ENCODE measurements at regions not wholly inside any gene's neighbourhood (a gene's known extent, or its start where the extent isn't known, plus 50 kb on each side); places are given as distances from the start of the nearest gene placed in this dataset.

DNA sequence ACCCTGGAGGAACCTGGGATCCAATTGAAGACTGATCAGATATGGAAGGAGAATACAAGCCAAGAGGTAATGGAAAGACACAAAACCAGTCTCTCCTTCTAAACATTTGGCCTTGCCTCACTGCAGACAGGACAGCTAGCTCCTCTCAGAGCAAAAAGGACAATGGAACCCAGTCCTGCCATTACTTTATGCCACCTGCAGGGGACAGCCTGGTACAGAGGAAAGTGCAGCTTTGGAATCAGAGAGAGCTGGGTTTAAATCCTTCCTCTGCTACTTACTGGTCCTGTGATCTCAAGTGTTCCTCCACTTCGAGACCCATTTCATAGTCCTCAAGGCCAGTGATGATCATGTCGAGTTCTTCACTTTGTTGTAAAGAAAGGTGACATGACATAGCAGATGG, 159.4 kb upstream of the SMAD3 start:
- Histone ChIP-seq H3K79me2 (ENCODE audit: insufficient read depth, low read length) (no peaks in the 10 kb centered on the region), H2AFZ (ENCODE audit: low read depth, low read length, poor library complexity, severe bottlenecking) (no peak overlapping the region), H3K4me1 (ENCODE audit: control insufficient read depth in 1 of 2, insufficient read depth in 2 of 2, low read length in 2 of 2) (no peaks in the 10 kb centered on the region; a peak in 1 of 4 replicates), H3K27me3 (ENCODE audit: insufficient read depth, low read length) (no peaks in the 10 kb centered on the region), H3K9me3 (ENCODE audit: control insufficient read depth in 1 of 2, insufficient read depth in 1 of 2, low read depth in 1 of 2, low read length in 2 of 2) (no peaks in the 10 kb centered on the region), H3K4me3 (replicated peaks in 1 of 2; ENCODE audit: low read depth in 1 of 2, low read length in 2 of 2) (no peak overlapping the region), H3K27ac (ENCODE audit: low read depth, low read length) (no peak overlapping the region), H4K20me1 (ENCODE audit: insufficient read depth) (no peaks in the 10 kb centered on the region), H3K36me3 (ENCODE audit: control insufficient read depth in 1 of 2, insufficient read depth in 2 of 2, low read length in 2 of 2) (no peaks in the 10 kb centered on the region), H3K9me2 (ENCODE audit: insufficient read depth) (no peaks in the 10 kb centered on the region), H3K4me2 (ENCODE audit: low read length) (no peak overlapping the region), H3K9ac (ENCODE audit: low read length) (no peak overlapping the region)
- RAD21 ChIA-PET (ENCODE audit: low non-redundant PET in 1 of 2, low total read pairs in 2 of 2, uncharacterized antibody in 2 of 2, unreplicated experiment in 2 of 2) = no interaction called here
- CTCF ChIA-PET = no interaction called here
- peak; percentile 19; the same call in 1 of the 2 replicates for TF ChIP-seq RAD21 (IDR thresholded peaks at IDR 0.05; ENCODE audit: low read depth)
- no peak for TF ChIP-seq POLR2AphosphoS5 (IDR thresholded peaks at IDR 0.05; ENCODE audit: low read depth, low read length)
- TF ChIP-seq, protein P1, sequence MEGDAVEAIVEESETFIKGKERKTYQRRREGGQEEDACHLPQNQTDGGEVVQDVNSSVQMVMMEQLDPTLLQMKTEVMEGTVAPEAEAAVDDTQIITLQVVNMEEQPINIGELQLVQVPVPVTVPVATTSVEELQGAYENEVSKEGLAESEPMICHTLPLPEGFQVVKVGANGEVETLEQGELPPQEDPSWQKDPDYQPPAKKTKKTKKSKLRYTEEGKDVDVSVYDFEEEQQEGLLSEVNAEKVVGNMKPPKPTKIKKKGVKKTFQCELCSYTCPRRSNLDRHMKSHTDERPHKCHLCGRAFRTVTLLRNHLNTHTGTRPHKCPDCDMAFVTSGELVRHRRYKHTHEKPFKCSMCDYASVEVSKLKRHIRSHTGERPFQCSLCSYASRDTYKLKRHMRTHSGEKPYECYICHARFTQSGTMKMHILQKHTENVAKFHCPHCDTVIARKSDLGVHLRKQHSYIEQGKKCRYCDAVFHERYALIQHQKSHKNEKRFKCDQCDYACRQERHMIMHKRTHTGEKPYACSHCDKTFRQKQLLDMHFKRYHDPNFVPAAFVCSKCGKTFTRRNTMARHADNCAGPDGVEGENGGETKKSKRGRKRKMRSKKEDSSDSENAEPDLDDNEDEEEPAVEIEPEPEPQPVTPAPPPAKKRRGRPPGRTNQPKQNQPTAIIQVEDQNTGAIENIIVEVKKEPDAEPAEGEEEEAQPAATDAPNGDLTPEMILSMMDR (IDR thresholded peaks at IDR 0.05 in 2 of 3, conservative IDR thresholded peaks at IDR 0.05 in 1 of 3; ENCODE audit: borderline replicate concordance in 1 of 3, insufficient read depth in 1 of 3, low read depth in 2 of 3, low read length in 2 of 3) = peak in 2 of 3 experiments; percentile 36 to 40; a peak in 4 of 6 replicates
- TF ChIP-seq SRF (IDR thresholded peaks at IDR 0.05; ENCODE audit: low read depth) = no peak
- ATAC-seq (no peak), DNase-seq (ENCODE audit: low read depth, low spot score) (no peak)
- intact Hi-C loops (cut with micrococcal nuclease) = loop anchor here (2.0 kb wide), 1 partner anchor 17 kb away; no protein-coding TSS in a partner anchor
- POLR2A ChIA-PET = no interaction called here
- BruUV-seq (replicated peaks) = no TSS peak

DNA sequence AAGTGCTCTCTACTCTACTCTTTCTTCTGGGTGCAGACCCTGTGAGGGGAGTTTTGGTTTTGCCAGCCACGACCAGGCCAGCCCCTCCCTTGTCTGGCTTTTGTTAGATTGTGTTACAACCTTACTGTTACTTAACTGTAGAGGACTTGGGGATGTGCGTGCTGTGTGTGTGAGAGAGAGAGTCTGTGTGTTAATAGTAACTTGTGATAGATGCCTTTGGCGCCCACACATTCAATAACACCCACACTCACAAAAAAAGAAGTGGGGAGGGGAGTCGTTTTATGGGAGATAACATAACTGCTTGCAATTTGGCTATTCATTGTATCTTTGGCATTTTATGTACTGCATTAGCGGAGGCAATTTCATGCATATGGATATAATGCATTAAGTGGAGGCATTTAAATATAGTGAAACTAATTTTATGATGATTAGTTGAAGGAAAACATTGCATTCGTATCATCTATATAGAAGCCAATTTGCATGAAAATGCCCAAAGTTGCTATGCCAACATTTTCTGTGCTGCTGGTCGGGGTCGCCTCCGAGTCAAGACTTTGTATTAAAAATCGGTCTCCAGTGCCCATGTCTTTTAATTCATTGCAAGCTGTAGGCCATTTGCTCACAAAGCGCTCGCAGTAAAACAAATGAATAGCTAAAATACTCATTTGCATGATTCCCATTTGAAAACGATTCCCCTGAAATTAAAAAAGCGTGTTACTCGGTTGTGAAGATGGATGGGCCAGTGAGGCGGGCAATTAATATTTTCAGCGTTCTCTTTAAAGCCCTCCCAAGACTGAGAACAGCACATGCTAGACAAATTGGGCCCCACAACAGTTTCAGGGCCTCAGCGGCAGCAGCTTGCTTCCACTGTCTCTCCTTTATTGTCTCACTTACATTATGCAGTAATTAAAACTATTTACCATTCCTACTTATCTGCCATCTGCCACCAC, 158.5 kb upstream of the SMAD3 start:
- H2AFZ ChIP-seq (ENCODE audit: low read depth, low read length, poor library complexity, severe bottlenecking) = no peak overlapping the region
- no peaks in the 10 kb centered on the region for H3K27me3 ChIP-seq (ENCODE audit: insufficient read depth, low read length)
- no TSS peak for BruUV-seq (replicated peaks)
- no peaks in the 10 kb centered on the region for H3K9me3 ChIP-seq (ENCODE audit: control insufficient read depth in 1 of 2, insufficient read depth in 1 of 2, low read depth in 1 of 2, low read length in 2 of 2)
- H3K4me3 ChIP-seq (replicated peaks in 1 of 2; ENCODE audit: low read depth in 1 of 2, low read length in 2 of 2) = no peak overlapping the region
- ATAC-seq (no peak), DNase-seq (ENCODE audit: low read depth, low spot score) (no peak)
- no peak overlapping the region for H3K27ac ChIP-seq (ENCODE audit: low read depth, low read length)
- no peaks in the 10 kb centered on the region for H3K79me2 ChIP-seq (ENCODE audit: insufficient read depth, low read length)
- H4K20me1 ChIP-seq (ENCODE audit: insufficient read depth) = no peaks in the 10 kb centered on the region
- intact Hi-C loops (cut with micrococcal nuclease) = no loop called here
- ChIA-PET CTCF (no interaction called here), RAD21 (ENCODE audit: low non-redundant PET in 1 of 2, low total read pairs in 2 of 2, uncharacterized antibody in 2 of 2, unreplicated experiment in 2 of 2) (no interaction called here), POLR2A (no interaction called here)
- no peaks in the 10 kb centered on the region; a peak in 1 of 4 replicates for H3K4me1 ChIP-seq (ENCODE audit: control insufficient read depth in 1 of 2, insufficient read depth in 2 of 2, low read length in 2 of 2)
- no peak for TF ChIP-seq SIN3A (IDR thresholded peaks at IDR 0.05; ENCODE audit: low read depth)
- TF ChIP-seq YY1 (IDR thresholded peaks at IDR 0.05; ENCODE audit: extremely low read depth, insufficient replicate concordance, low read depth, low read length) = no peak
- TF ChIP-seq ZNF274 (IDR thresholded peaks at IDR 0.05; ENCODE audit: low read depth, low read length) = no peak
- H3K9me2 ChIP-seq (ENCODE audit: insufficient read depth) = no peaks in the 10 kb centered on the region
- H3K9ac ChIP-seq (ENCODE audit: low read length) = no peak overlapping the region
- no peak overlapping the region for H3K4me2 ChIP-seq (ENCODE audit: low read length)
- no peaks in the 10 kb centered on the region for H3K36me3 ChIP-seq (ENCODE audit: control insufficient read depth in 1 of 2, insufficient read depth in 2 of 2, low read length in 2 of 2)
